HG02588 (cell line): ENCODE measurements at regions not wholly inside any gene's neighbourhood (a gene's known extent, or its start where the extent isn't known, plus 50 kb on each side); places are given as distances from the start of the nearest gene placed in this dataset.
"Not testable (repeated sequence)": the region's sequence is repeated elsewhere in the genome, so short reads cannot be mapped to it uniquely, and the experiment has no call there.

Experiments used
- ATAC-seq: cut with Tn5 transposase; IDR thresholded peaks from one replicate; pipeline ENCODE4 v1.9.1; 2021; ENCODE audit warnings: mild to moderate bottlenecking, moderate library complexity; ENCODE audit not compliant: unreplicated experiment

DNA sequence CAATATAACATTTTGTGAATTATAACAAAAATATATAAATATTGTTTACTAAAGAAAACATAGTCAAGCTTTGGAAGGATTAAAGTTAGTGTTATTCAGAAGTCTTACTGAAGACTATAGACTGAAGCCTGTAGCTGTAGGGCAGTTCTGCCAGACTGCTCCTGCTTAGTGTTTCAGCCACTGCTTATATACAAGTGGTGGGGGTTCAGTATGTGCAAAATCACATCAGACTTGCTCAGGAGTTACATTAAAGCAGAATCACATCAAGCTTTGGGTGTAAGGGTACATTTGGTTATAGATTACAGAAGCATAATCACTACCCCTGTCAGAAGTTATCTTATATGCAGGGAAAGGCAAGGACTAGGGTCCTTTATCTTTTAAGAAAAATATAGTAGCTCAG, 653.8 kb downstream of the ANKRD7 start:
- ATAC-seq, result no peak

DNA sequence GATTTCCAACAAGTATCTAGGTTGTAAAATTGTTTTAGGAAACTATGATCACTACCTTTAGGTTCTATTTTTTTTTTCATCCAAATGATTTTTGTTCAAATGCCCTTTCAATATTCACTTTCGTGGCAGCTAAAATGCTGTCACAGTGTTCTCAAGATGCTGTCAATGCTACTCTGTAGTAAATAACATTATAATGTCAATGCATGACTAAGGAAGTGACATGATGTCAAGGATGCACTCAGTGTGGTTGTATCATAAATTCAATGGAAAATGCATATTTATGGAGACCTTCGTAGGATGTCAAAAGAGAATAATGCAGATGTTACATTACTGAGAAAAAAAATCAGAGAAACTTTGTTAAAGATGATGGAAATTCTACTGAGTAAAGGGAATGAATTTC, 673.8 kb downstream of the ANKRD7 start:
- no peak for ATAC-seq

DNA sequence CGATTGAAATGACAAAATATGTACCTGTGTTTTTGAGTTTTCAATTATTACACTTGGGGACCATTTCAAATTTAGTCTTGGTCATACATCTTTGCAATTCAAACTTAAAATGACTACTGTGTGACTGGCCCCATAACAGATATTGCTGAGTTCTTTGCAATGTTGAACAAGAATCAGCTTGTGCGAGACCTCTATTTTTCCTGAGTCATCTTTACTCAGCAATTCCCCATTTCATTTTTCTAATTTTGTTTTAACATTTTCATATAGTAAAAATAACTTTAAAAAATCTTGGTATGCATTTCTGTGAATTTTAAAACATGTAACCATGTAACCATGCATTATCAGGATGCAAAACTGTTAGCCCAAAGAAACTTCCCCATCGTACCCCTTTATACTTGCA, 678.1 kb downstream of the ANKRD7 start:
- no peak for ATAC-seq

DNA sequence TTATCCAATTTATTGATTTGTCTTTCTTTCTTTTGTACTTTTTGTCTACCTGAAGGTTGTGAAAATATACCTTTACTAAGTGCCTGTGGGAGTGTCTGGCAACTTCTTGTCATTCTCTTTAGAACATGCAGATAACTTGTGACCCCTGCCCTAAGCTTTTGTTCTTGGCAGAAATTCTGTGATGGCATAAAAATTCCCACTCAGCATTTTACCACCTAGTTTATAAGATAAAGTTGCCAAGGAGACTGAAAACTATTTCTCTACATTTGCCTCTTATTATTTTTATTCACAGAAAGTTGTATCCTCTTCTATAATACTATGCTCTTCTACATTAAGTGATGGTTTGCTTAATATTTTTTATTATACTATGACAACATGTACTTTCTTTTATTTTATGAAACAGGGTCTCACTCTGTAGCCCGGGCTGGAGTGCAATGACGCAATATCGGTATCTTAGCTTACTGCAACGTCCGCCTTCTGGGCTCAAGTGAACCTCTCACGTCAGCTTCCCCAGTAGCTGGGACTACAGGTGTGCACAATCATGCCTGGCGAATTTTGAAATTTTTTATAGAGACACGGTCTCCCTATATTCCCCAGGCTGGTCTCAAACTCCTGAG, 683.5 kb downstream of the ANKRD7 start:
- ATAC-seq, result no peak

DNA sequence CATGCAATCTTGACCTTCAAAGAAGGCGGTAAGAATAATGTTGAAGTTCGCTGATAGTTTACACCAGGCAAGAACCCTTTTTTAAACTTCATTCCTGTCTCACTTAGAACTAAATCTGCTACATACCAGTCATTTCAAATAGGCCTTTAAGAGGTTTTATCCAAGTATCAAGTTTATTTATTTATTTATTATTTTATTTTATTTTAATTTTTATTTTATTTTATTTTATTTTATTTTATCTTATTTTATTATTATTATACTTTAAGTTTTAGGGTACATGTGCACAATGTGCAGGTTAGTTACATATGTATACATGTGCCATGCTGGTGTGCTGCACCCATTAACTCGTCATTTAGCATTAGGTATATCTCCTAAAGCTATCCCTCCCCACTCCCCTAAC, 691.6 kb downstream of the ANKRD7 start:
- ATAC-seq, result not testable (repeated sequence)

DNA sequence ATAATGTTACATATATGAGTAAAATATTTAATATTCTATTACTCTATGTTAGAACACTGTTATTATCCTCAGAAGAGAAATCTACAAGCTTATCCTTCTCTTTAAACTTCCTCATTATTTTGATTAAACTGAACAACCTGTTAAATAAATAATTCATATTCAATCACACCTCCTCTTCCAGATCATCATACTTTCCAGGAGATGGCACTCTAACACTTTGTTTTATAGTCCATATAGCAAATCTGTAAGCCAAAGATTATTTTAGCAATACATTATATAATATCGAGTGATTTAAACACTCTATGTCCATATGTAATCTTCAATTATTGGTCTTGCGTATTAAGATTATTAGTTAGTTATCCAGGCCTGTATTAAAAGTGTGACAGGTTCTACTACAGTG, 694.1 kb downstream of the ANKRD7 start:
- no peak for ATAC-seq

DNA sequence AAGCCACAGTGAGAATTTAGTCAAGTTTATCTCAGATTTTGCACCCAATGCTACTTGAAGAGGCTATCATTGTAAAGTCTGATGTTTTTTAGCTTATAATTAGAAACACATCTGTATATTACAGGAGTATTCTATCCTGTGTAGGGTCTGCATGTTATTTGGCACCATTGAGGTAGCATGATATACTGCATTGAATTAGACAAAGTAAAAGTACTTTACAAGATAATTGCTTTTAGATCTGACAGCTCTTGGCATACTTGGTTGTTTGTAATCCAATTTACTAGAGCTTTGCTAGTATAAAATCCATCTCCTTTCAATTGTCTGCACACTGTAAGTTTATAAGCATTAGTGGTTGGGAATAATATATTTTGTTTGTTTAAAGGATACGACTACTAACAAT, 714.3 kb downstream of the ANKRD7 start:
- no peak for ATAC-seq

DNA sequence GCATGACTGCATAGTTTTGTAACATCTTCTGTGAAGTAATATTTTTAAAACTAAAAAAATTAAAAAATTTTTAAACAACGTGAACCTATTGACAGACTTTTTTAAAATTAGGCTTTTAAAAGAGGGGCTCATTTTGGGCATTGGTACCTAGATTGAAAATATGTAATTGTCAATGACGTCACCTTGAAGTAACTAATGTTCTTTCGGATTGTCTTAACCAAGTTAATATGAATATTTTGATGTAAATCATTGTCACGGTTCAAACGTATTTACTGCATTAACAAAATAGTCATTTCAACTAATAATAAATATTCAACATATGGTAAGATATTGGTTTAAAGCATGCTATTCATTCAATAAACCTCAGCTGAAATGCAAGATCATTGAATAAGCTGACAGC, 719.8 kb downstream of the ANKRD7 start:
- ATAC-seq, result no peak

DNA sequence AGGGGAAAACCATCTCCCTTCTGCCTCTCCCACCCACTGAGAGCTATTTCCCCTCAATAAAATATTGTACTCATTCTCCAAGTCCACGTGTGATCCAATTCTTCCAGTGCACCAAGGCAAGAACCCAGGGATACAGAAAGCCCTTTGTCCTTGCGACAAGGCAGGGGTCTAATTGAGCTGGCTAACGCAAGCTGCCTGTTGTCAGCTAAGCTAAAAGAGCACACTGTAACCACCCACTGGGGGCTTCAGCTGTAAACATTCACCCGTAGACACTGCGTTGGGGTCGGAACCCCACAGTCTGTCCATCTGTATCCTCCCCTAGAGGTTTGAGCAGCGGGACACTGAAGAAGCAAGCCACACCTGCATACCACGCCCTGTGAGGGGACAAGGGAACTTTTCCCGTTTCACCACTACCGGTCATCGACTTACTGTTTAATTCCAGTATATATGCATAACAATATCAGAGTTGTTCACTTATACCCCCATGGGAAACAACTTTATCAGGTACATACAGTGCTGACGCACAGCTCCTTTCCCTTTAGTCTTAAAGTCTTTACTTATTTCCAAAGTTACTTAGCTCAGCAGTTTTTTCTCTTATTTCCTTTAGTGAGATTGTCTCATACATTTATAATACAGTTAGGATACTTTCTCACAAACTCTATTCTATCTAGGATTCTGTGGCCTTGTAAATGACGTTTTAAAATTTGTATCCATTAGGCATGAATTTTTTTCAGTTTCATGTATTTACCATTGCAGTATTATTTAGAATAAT, 721.6 kb downstream of the ANKRD7 start:
- ATAC-seq, result no peak

DNA sequence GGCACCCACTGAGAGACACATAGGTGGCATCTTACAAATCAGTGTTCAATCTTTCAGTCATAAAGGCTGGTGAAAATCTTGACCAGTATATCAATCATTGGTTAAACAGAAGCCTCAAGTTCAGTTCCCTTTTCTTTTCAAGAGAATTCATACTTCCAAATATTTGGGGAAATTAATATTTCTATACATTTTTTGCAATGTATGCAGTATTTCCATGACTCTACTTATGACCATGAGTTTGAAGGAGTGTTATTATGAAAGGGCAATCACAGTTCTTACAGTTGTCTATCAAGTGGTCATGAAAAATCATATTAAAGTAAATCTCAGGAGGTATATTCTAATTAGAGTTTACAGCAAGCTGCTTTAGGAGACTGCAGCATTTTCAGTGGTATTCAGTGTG, 724.0 kb downstream of the ANKRD7 start:
- ATAC-seq, result no peak

DNA sequence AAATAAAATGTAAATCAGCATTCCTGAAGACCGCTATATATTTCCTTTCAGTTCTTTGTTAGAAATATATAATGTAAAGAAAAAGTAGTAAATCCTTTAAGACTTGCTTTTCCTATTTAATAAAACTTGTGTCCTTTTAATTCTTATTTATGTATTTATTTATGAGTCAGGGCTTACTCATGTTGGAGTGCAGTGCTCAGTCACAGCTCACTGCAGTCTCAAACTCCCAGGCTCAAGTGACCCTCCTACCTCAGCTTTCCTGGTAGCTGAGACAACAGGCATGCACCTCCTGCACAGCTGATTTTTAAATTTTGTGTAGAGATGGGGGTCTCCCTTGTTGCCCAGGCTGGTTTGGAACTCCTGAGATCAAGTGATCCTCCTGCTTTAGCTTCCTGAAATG, 724.5 kb downstream of the ANKRD7 start:
- no peak for ATAC-seq

DNA sequence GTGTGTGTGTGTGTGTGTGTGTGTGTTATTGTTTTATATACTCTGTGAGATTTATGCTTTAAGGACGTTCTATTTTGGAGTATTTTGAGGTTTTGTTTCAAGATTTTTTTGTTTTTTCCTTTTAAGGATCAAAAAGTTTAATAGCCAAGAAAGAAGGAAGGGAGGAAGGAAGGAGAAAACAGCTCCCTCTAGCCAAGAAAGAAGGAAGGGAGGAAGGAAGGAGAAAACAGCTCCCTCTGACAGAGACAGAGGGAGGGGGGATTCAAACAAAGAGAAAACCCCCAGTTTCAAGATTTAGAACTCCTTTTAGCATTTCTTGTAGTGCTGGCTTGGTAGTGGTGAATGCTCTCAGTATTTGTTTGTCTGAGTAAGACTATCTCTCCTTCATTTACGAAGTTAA, 731.8 kb downstream of the ANKRD7 start:
- not testable (repeated sequence) for ATAC-seq

DNA sequence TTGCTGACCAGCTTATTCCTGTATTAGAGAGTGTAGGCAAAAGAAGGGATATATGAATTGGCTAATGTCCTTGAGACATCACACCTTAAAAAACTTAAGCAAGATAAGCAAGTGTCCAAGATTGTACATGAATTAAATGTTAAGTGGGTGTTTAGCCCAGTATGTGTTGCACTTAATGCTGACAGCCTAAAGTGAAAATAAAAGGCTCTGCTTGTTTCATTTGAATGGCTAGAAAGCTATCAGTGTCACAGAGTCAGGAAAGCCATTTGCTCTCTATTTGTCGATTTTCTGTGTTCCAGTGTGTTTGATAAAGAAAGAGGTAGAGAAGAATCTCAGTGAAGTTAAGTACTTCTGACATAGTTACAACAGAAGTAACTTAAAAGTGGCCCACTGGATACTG, 744.9 kb downstream of the ANKRD7 start:
- no peak for ATAC-seq

DNA sequence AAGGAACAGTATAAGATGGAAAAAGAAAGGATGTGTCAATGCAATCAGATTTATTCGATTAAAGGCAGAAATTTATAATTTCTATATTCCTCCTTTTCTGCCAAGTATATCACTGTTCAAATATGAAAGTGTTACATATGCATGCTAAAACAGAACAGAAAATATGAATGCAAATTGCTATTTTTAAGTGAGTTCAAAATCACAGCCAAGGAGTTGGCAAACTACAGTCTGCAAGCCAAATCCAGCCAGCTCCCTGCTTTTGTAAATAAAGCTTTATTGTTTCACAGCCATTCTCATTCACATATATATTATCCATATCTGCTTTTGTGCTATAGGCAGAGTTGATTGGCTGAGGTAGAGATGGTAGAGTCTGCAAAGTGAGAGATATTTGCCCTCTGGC, 747.2 kb downstream of the ANKRD7 start:
- no peak for ATAC-seq

DNA sequence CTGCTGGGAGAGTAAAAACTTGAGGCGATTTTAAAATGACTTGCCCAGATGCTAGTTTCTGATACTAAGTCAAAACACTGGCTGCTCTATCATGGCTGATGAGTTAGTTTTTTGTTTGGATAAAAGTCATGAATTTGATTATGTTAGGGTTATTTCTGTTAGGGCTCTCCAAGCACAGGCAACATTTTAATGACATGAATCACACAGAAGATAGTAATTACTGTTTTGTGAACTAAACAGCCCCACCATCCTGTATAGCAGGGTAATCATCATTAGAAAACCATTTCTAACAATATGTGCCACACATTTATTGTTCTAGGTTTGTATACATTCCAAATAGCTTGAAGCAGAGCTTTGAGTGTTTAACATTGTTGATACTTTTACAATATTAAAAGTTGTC, 750.3 kb downstream of the ANKRD7 start:
- ATAC-seq, result no peak

DNA sequence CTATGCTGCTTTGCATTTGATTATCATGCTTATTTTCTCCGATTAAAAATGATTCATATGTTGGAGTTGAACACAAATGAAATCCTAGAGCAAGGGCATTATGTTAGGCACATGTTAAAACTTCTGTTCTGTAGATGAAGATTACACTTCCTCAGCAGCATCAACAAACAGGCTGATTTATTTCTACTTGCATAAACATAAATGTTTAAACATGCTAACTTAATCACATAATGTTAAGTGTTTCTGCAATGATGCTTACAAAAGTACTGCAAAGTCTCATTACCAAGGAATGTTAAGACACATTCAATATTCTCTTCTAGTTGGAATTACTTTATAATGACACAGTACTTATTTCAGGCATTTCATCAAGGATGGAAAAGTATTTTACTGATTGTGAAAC, 770.8 kb downstream of the ANKRD7 start:
- ATAC-seq, result no peak

DNA sequence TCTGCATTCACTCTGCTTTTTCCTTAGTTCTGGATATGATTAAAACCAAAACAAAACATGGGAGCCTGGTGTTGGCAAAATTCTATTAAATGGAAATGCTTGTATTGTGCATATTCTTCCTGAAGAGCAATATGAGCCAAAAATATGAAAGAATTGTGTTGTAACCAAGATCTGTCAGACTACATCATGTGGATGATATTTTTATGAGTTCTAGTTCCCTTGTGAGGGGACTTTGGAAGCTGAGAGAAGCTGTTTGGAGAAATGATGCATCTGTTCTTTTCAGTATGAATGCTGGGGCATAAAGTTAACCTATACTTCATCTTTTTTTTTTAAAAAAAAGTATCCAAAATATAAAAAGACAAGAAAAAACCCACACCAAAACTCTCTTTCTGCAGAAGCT, 782.7 kb downstream of the ANKRD7 start:
- ATAC-seq, result no peak

DNA sequence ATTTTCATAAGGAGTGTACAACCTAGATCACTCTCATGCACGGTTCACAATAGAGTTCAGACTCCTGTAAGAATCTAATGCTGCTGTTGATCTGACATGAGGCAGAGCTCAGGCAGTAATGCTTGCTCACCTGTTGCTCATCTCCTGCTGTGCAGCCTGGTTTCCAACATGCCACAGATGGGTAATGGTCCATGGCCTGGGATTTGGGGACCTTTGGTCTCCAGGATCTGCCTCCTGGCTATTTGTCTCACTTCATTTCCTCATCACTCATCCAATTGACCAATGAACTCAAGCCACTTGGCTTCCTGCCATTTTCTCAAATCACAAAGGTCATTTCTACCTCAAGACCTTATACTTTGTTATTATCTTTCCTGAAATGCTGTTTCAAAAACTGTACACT, 786.1 kb downstream of the ANKRD7 start:
- ATAC-seq, result no peak

DNA sequence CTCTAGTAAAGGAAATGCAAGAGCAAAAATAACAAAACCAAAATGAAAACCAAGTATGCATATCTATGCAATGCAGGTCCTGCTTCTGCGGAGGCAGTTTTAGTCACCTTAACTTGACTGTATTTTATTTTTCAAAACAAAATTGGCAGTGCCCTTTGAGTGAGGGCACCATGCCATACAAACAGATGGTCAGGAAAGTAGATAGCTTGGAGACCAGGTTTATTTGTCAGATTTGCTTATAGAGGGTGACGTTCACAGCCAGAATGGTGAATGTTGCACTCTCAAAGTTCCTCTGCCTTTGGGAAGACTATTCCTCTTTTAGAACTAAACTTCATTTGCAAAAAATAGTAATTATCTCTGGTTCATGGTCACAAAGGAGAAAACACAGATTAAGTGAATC, 801.9 kb downstream of the ANKRD7 start:
- ATAC-seq, result no peak

DNA sequence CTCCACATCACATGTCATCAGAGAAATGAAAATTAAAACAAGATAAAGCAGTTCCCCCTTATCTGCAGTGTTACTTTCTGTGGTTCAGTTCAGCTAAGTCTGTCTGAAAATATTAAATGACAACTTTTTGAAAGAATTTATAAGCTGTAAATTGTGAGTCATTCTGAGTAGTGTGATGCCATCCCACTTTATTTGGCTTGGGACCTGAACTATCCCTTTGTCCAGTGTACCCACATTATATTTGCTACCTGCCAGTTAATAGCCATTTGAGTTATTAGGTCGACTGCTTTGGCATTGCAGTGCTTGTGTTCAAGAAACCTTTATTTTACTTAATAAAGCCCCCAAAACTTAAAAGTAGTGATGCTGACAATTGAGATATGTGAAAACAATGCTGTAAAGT, 804.2 kb downstream of the ANKRD7 start:
- no peak for ATAC-seq

DNA sequence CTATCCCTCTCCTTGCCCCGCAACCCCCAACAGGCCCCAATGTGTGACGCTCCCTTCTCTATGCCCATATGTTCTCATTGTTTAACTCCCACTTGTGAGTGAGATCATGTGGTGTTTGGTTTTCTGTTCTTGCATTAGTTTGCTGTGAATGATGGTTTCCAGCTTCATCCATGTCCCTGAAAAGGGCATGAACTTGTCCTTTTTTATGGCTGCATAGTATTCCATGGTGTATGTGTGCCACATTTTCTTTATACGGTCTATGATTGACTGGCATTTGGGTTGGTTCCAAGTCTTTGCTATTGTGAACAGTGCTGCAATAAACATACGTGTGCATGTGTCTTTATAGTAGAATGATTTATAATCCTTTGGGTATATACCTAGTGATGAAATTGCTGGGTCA, 807.6 kb downstream of the ANKRD7 start:
- not testable (repeated sequence) for ATAC-seq

DNA sequence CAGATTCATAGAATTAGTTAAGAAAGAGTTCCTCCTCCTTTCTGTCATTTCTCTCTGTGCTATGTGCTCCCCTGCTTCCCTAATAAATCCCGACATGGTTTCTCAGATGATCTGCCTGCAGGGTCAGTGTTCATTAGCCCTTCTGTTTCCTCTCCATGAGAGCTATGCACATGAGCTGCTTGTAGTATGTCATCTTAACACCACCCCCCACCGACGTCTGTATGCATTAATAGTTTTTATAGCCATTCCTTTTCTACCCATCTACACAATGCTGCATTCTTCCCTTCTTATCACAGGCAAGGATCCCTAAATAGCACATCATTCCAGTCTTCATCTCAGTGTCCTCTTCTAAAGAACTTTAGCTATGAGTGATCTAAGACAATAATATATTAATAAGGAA, 809.1 kb downstream of the ANKRD7 start:
- no peak for ATAC-seq

DNA sequence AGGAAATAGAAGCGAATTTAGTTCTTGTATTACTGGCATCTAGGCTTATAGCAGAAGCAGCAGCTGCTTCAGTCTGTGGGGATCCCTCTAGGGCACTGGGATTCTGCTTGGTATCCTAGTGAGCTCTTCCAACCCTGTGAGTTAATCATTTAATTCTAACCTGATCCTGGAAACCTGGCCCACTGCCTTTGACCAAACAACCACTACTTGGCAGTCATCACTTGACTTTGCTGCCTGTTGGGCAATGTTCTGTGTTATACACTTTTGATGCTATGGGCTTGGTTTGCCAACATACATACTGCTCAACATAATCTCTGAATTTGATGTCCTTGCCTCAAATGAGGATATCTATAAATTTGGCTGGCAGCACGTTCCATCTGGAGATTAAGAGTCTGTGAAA, 813.4 kb downstream of the ANKRD7 start:
- no peak for ATAC-seq
